Upper lobe of right lung (tissue), 1 donor: ENCODE measurements at regions not wholly inside any gene's neighbourhood (a gene's known extent, or its start where the extent isn't known, plus 50 kb on each side); places are given as distances from the start of the nearest gene placed in this dataset.

Experiments
- ATAC-seq: fragments of 200-7000 bp; cut with Tn5 transposase; one replicate; pipeline ENCODE4 v1.9.1; 2020; ENCODE audit warnings: mild to moderate bottlenecking, moderate library complexity
- DNase-seq: peaks from one replicate; pipeline ENCODE4 v3.0.0-alpha.2; 2020
- H3K27ac ChIP-seq: fragments of 200-600 bp; one replicate; pipeline ENCODE4 v1.8.0; 2022
- H3K27me3 ChIP-seq: fragments of 200-600 bp; one replicate; pipeline ENCODE4 v1.8.0; 2022; ENCODE audit warnings: mild to moderate bottlenecking
- H3K36me3 ChIP-seq: fragments of 200-600 bp; one replicate; pipeline ENCODE4 v1.8.0; 2022
- H3K4me1 ChIP-seq: fragments of 200-600 bp; one replicate; pipeline ENCODE4 v1.8.0; 2022
- H3K4me3 ChIP-seq: fragments of 200-600 bp; one replicate; pipeline ENCODE4 v1.8.0; 2022; ENCODE audit warnings: mild to moderate bottlenecking
- H3K9me3 ChIP-seq: fragments of 200-600 bp; one replicate; pipeline ENCODE4 v1.8.0; 2022
- CTCF ChIP-seq: fragments of 200-600 bp; IDR thresholded peaks from one replicate; pipeline ENCODE4 v1.8.0; 2022; ENCODE audit warnings: antibody characterized with exemption
- intact Hi-C: fragments of 100-400 bp; cut with DNase I; formaldehyde crosslinking; loops from one replicate; pipeline ENCODE4 v1.11.0; 2022
- donor health status: DM: no; HTN: yes; CAD: no; lungs with severe emphysema.

GRCh38 chr11:106242718-106243415 lies 165.4 kb downstream of the AASDHPPT start:
- Histone ChIP-seq H3K4me1 (no peaks in the 10 kb centered on the region), H3K36me3 (no peaks in the 10 kb centered on the region), H3K27ac (no peak overlapping the region), H3K27me3 (no peaks in the 10 kb centered on the region), H3K4me3 (no peak overlapping the region), H3K9me3 (no peaks in the 10 kb centered on the region)
- DNase-seq (no peak), ATAC-seq (no peak)
- TF ChIP-seq CTCF = no peak
- intact Hi-C loops = no loop called here

GRCh38 chr11:106246495-106246894 lies 169.0 kb downstream of the AASDHPPT start:
- no peaks in the 10 kb centered on the region for H3K36me3 ChIP-seq
- no peak for ATAC-seq
- H3K4me1 ChIP-seq = no peaks in the 10 kb centered on the region
- no peak for DNase-seq
- intact Hi-C loops = no loop called here
- TF ChIP-seq CTCF = no peak
- no peaks in the 10 kb centered on the region for H3K27me3 ChIP-seq
- H3K4me3 ChIP-seq = no peak overlapping the region
- H3K27ac ChIP-seq = no peak overlapping the region
- H3K9me3 ChIP-seq = no peaks in the 10 kb centered on the region

- Histone ChIP-seq H3K9me3 (no peaks in the 10 kb centered on the region), H3K27ac (no peak overlapping the region), H3K36me3 (no peaks in the 10 kb centered on the region), H3K27me3 (no peaks in the 10 kb centered on the region), H3K4me1 (no peaks in the 10 kb centered on the region), H3K4me3 (no peak overlapping the region)
- ATAC-seq (no peak), DNase-seq (no peak)
- TF ChIP-seq CTCF = no peak
- intact Hi-C loops = no loop called here
Measured at GRCh38 chr11:106249617-106250239, 172.3 kb downstream of the AASDHPPT start.

GRCh38 chr11:106262852-106263251 lies 185.4 kb downstream of the AASDHPPT start:
- TF ChIP-seq CTCF = no peak
- Histone ChIP-seq H3K36me3 (no peaks in the 10 kb centered on the region), H3K27me3 (no peaks in the 10 kb centered on the region), H3K4me3 (no peak overlapping the region), H3K9me3 (no peaks in the 10 kb centered on the region), H3K27ac (no peak overlapping the region), H3K4me1 (no peaks in the 10 kb centered on the region)
- ATAC-seq = no peak
- no peak for DNase-seq
- intact Hi-C loops = no loop called here

- ATAC-seq = no peak
- no peaks in the 10 kb centered on the region for H3K9me3 ChIP-seq
- DNase-seq = no peak
- H3K27ac ChIP-seq = no peak overlapping the region
- no peak for TF ChIP-seq CTCF
- intact Hi-C loops = no loop called here
- no peaks in the 10 kb centered on the region for H3K4me1 ChIP-seq
- H3K36me3 ChIP-seq = no peaks in the 10 kb centered on the region
- no peaks in the 10 kb centered on the region for H3K27me3 ChIP-seq
- no peak overlapping the region for H3K4me3 ChIP-seq
Measured at GRCh38 chr11:106263527-106263926, 186.1 kb downstream of the AASDHPPT start.
